B cell (primary cell): ENCODE measurements at regions not wholly inside any gene's neighbourhood (a gene's known extent, or its start where the extent isn't known, plus 50 kb on each side); places are given as distances from the start of the nearest gene placed in this dataset.

Experiments
- ATAC-seq: fragments of 200-7000 bp; cut with Tn5 transposase; one replicate; pipeline ENCODE4 v1.10.0; 2021; ENCODE audit warnings: low read depth, mild to moderate bottlenecking, moderate number of reproducible peaks, moderate library complexity
- CTCF ChIA-PET: fragments of 350-600 bp; sonication (Branson Sonifier 250); formaldehyde crosslinking; loops from one replicate; lab custom pipeline; 2021; ENCODE audit warnings: antibody characterized with exemption, inconsistent platforms; lab: Charles Lee
- POLR2A ChIA-PET: fragments of 350-600 bp; sonication (Branson Sonifier 250); formaldehyde crosslinking; loops from one replicate; lab custom pipeline; 2021; ENCODE audit warnings: antibody characterized with exemption; lab: Charles Lee
- DNase-seq: peaks from one replicate; pipeline ENCODE4 v3.0.0; 2013
- H2AFZ ChIP-seq: 2 replicates; pipeline ENCODE4 v1.6.1; 2012; ENCODE audit warnings: mild to moderate bottlenecking, low read depth, low read length; ENCODE audit not compliant: insufficient read depth, poor library complexity, severe bottlenecking
- H3K27ac ChIP-seq, 2 donors: 1 replicate in 1 of 2; 2 replicates in 1 of 2; pipeline ENCODE4 v1.5.1; 2012 to 2013; ENCODE audit warnings: low read length in 2 of 2, mild to moderate bottlenecking in 2 of 2, moderate library complexity in 1 of 2
- H3K27me3 ChIP-seq, 4 experiments: fragments of 200-600 bp in 1 of 4; sonication (generic) in 1 of 4; replicated peaks in 1 of 4; 1 replicate in 2 of 4; 2 replicates in 2 of 4; pipeline versions ENCODE4 v1.6.1 to v1.7.0; 2013 to 2016; ENCODE audit warnings: low read length in 3 of 4, mild to moderate bottlenecking in 2 of 4, mixed read lengths in 1 of 4, moderate library complexity in 1 of 4; ENCODE audit not compliant: insufficient read depth in 4 of 4, control insufficient read depth in 3 of 4; ENCODE audit errors: control extremely low read depth in 1 of 4
- H3K36me3 ChIP-seq, 2 experiments: replicated peaks in 1 of 2; 1 replicate in 1 of 2; 2 replicates in 1 of 2; pipeline versions ENCODE4 v1.6.1 to v1.7.1; 2013; ENCODE audit warnings: low read length in 1 of 2; ENCODE audit not compliant: insufficient read depth in 2 of 2, control insufficient read depth in 1 of 2; ENCODE audit errors: control extremely low read depth in 1 of 2, extremely low read depth in 1 of 2
- H3K4me1 ChIP-seq, 2 donors: fragments of 200-600 bp in 1 of 2; sonication (generic) in 1 of 2; 1 replicate in 1 of 2; 2 replicates in 1 of 2; pipeline versions ENCODE4 v1.5.1 to v1.6.1; 2013 to 2017; ENCODE audit warnings: low read length in 2 of 2; ENCODE audit not compliant: control insufficient read depth in 2 of 2, insufficient read depth in 2 of 2
- H3K4me2 ChIP-seq: replicated peaks from 2 replicates; pipeline ENCODE3; 2012; ENCODE audit warnings: mild to moderate bottlenecking, low read depth, low read length; ENCODE audit not compliant: poor library complexity, severe bottlenecking
- H3K4me3 ChIP-seq, 5 experiments: fragments of 200-600 bp in 1 of 5; sonication (generic) in 1 of 5; 1 replicate in 3 of 5; 2 replicates in 2 of 5; pipeline versions ENCODE4 v1.5.1 to v1.7.0; 2011 to 2016; ENCODE audit warnings: low read length in 4 of 5, mild to moderate bottlenecking in 4 of 5, low read depth in 2 of 5, control low read depth in 1 of 5, moderate library complexity in 1 of 5; ENCODE audit not compliant: insufficient read depth in 1 of 5; ENCODE audit errors: control extremely low read depth in 1 of 5, extremely low read depth in 1 of 5
- H3K79me2 ChIP-seq: fragments of 200-600 bp; sonication (generic); one replicate; pipeline ENCODE4 v1.6.0; 2016; ENCODE audit warnings: low read length; ENCODE audit not compliant: control insufficient read depth, insufficient read depth
- H3K9ac ChIP-seq: fragments of 200-600 bp; sonication (generic); 2 replicates; pipeline ENCODE4 v1.6.1; 2017; ENCODE audit warnings: mild to moderate bottlenecking, low read length, moderate library complexity
- H3K9me3 ChIP-seq, 3 donors: one replicate each; pipeline versions ENCODE4 v1.6.1 to v1.7.1; 2013; ENCODE audit warnings: low read length in 2 of 3; ENCODE audit not compliant: control insufficient read depth in 2 of 3, insufficient read depth in 1 of 3; ENCODE audit errors: control extremely low read depth in 1 of 3
- H4K20me1 ChIP-seq: 2 replicates; pipeline ENCODE4 v1.6.0; 2012; ENCODE audit warnings: mild to moderate bottlenecking, low read length; ENCODE audit not compliant: insufficient read depth, control insufficient read depth, poor library complexity, severe bottlenecking
- H3K27ac Mint-ChIP-seq: one replicate; pipeline ENCODE4 v1.8.0; 2021; ENCODE audit warnings: mixed read lengths
- H3K27me3 Mint-ChIP-seq: one replicate; pipeline ENCODE4 v1.8.0; 2021; ENCODE audit warnings: mixed read lengths
- H3K4me1 Mint-ChIP-seq: one replicate; pipeline ENCODE4 v1.8.0; 2021; ENCODE audit warnings: mixed read lengths
- H3K4me3 Mint-ChIP-seq: one replicate; pipeline ENCODE4 v1.8.0; 2021; ENCODE audit warnings: mixed read lengths
- H3K9me3 Mint-ChIP-seq: one replicate; pipeline ENCODE4 v1.8.0; 2022; ENCODE audit warnings: mixed read lengths; ENCODE audit not compliant: insufficient read depth
- EZH2 ChIP-seq: IDR thresholded peaks from 2 replicates; pipeline ENCODE4 v1.6.1; 2012; ENCODE audit warnings: borderline replicate concordance, low read depth, mild to moderate bottlenecking, moderate library complexity, low read length; ENCODE audit not compliant: insufficient read depth, poor library complexity, severe bottlenecking
- WGBS: methylation state at CpG from one replicate; pipeline ENCODE4 v1.1.5; 2013; ENCODE audit warnings: missing lambda C conversion rate; ENCODE audit not compliant: insufficient coverage; 5-methylcytosine and 5-hydroxymethylcytosine counted together
- intact Hi-C: fragments of 100-400 bp; cut with micrococcal nuclease; formaldehyde crosslinking; loops from one replicate; pipeline ENCODE4 v1.10.0; 2022
- TF ChIP-seq, protein P1 (sequence below): fragments of 200-600 bp; IDR thresholded peaks from one replicate; pipeline ENCODE4 v1.8.0; 2022; ENCODE audit warnings: antibody characterized with exemption, mild to moderate bottlenecking

DNA sequence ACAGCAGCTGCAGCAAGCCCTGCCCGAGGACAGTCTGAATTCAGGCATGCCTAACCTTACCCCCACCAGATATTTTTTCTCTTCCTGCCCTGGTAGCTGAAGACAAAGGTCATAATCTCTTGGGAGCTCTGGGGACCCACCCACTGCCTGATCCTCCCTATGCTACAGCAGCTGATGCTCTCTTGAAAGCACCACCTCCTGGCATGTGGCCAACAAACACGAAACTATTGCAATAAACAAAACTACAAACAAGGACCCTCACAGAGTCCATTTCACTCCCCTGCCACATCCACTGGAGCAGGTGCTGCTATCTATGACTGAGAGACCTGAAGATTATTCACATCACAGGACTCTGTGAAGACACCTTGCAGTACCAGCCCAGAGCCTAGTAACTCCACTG lies 238.5 kb upstream of the HS3ST5 start:
- intact Hi-C loops: no loop called here
- no peaks in the 10 kb centered on the region for H3K36me3 ChIP-seq
- Mint-ChIP-seq H3K4me3 (no peak overlapping the region), H3K27me3 (no peaks in the 10 kb centered on the region), H3K9me3 (no peaks in the 10 kb centered on the region), H3K27ac (no peak overlapping the region), H3K4me1 (no peaks in the 10 kb centered on the region)
- no peaks in the 10 kb centered on the region for H4K20me1 ChIP-seq
- H3K79me2 ChIP-seq: no peaks in the 10 kb centered on the region
- no peak for TF ChIP-seq EZH2
- TF ChIP-seq, protein P1, sequence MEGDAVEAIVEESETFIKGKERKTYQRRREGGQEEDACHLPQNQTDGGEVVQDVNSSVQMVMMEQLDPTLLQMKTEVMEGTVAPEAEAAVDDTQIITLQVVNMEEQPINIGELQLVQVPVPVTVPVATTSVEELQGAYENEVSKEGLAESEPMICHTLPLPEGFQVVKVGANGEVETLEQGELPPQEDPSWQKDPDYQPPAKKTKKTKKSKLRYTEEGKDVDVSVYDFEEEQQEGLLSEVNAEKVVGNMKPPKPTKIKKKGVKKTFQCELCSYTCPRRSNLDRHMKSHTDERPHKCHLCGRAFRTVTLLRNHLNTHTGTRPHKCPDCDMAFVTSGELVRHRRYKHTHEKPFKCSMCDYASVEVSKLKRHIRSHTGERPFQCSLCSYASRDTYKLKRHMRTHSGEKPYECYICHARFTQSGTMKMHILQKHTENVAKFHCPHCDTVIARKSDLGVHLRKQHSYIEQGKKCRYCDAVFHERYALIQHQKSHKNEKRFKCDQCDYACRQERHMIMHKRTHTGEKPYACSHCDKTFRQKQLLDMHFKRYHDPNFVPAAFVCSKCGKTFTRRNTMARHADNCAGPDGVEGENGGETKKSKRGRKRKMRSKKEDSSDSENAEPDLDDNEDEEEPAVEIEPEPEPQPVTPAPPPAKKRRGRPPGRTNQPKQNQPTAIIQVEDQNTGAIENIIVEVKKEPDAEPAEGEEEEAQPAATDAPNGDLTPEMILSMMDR: no peak
- no peak for DNase-seq
- ChIA-PET CTCF (no interaction called here), POLR2A (no interaction called here)
- H3K9ac ChIP-seq: no peak overlapping the region
- H3K27me3 ChIP-seq: no peaks in the 10 kb centered on the region
- H3K4me3 ChIP-seq: no peak overlapping the region
- no peaks in the 10 kb centered on the region for H3K4me1 ChIP-seq
- H3K4me2 ChIP-seq: no peak overlapping the region
- H2AFZ ChIP-seq: no peak overlapping the region
- WGBS: 64% methylated on average over 2 of the region's 2 CpGs
- no peak for ATAC-seq
- no peak overlapping the region for H3K27ac ChIP-seq
- H3K9me3 ChIP-seq: peaks cover 0 to 3% (median 0%) of the 10 kb centered on the region in 3 donors

DNA sequence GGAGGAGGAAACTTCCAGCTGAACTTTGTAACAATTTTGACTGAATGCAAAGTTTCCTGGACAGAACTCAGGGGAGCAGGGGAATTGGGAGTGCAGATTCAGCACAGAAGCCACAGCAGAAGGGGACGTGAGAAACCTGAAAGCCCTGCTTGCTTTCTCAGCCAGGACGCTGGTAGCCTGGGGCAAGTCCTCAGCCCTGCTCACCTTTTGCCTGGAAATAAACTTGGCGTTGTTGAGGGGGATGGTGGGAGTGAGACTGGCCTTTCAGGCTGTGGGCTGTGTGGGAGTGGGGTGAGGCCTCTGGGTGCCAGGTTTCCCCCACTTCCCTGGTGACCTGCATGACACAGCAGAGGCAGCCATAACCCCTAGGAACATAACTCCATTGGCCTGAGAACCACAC lies 238.1 kb upstream of the HS3ST5 start:
- no peaks in the 10 kb centered on the region for H3K79me2 ChIP-seq
- DNase-seq (no peak), ATAC-seq (no peak)
- no peak overlapping the region for H3K9ac ChIP-seq
- no peak overlapping the region for H3K27ac ChIP-seq
- peaks cover 0 to 3% (median 0%) of the 10 kb centered on the region in 3 donors for H3K9me3 ChIP-seq
- H2AFZ ChIP-seq: no peak overlapping the region
- WGBS: 79% methylated on average over 2 of the region's 3 CpGs
- ChIA-PET CTCF (no interaction called here), POLR2A (no interaction called here)
- Mint-ChIP-seq H3K4me3 (no peak overlapping the region), H3K27me3 (no peaks in the 10 kb centered on the region), H3K27ac (no peak overlapping the region), H3K9me3 (no peaks in the 10 kb centered on the region), H3K4me1 (no peaks in the 10 kb centered on the region)
- H3K36me3 ChIP-seq: no peaks in the 10 kb centered on the region
- TF ChIP-seq, protein P1: no peak
- TF ChIP-seq EZH2: no peak
- no peaks in the 10 kb centered on the region for H3K4me1 ChIP-seq
- no peak overlapping the region for H3K4me2 ChIP-seq
- intact Hi-C loops: no loop called here
- H3K4me3 ChIP-seq: no peak overlapping the region
- no peaks in the 10 kb centered on the region for H4K20me1 ChIP-seq
- H3K27me3 ChIP-seq: no peaks in the 10 kb centered on the region
